HepG2 (cell line): ENCODE measurements at regions not wholly inside any gene's neighbourhood (a gene's known extent, or its start where the extent isn't known, plus 50 kb on each side); places are given as distances from the start of the nearest gene placed in this dataset.

ENCODE experiments used
- ATAC-seq: fragments of 200-7000 bp; cut with Tn5 transposase; 3 replicates; pipeline ENCODE4 v1.9.1; 2020; ENCODE audit warnings: mild to moderate bottlenecking, moderate library complexity
- BruUV-seq: library from RNA; stranded (reverse); fragments of 400-500 nt; replicated peaks from 2 replicates; lab custom pipeline; 2021; lab: Mats Ljungman, UMichigan
- CTCF ChIA-PET: fragments of 300-600 bp; formaldehyde crosslinking; extraction: SDS; loops from one replicate; lab custom pipeline; 2021; ENCODE audit warnings: low total read pairs, inconsistent platforms, low intra/inter-chr PET ratio; lab: Yijun Ruan, JAX
- POLR2A ChIA-PET: fragments of 350-600 bp; sonication (Branson Sonifier 250); formaldehyde crosslinking; loops from one replicate; lab custom pipeline; 2020; ENCODE audit warnings: antibody characterized with exemption, inconsistent platforms; lab: Yijun Ruan, JAX
- DNase-seq: peaks from one replicate; pipeline ENCODE4 v3.0.0-alpha.2; 2015; ENCODE audit warnings: low spot score
- FAIRE-seq: peaks from 3 replicates; lab custom pipeline; 2011; peaks lifted over from hg19 to GRCh38; lab: Jason Lieb, UNC
- H2AFZ ChIP-seq: one replicate; pipeline ENCODE4 v1.6.1; 2011; ENCODE audit warnings: low read length, inconsistent platforms
- H3K27ac ChIP-seq: fragments of 300-600 bp; 3 replicates; pipeline ENCODE4 v1.8.0; 2011; ENCODE audit warnings: mixed run types, mild to moderate bottlenecking, mixed read lengths, low read length, inconsistent platforms; ENCODE audit not compliant: insufficient read depth; ENCODE audit errors: extremely low read length
- H3K27me3 ChIP-seq, 2 experiments: fragments of 200-600 bp in 1 of 2; 2 replicates in 1 of 2; 3 replicates in 1 of 2; pipeline versions ENCODE4 v1.6.0 to v1.8.0; 2011; ENCODE audit warnings: low read length in 2 of 2, mild to moderate bottlenecking in 2 of 2, moderate library complexity in 2 of 2, inconsistent platforms in 1 of 2; ENCODE audit not compliant: insufficient read depth in 2 of 2, control insufficient read depth in 1 of 2
- H3K36me3 ChIP-seq, 2 experiments: fragments of 200-600 bp in 1 of 2; replicated peaks in 1 of 2; 2 replicates in 1 of 2; 3 replicates in 1 of 2; pipeline versions ENCODE4 v1.5.1 to v1.8.0; 2011; ENCODE audit warnings: low read length in 2 of 2, inconsistent platforms in 1 of 2; ENCODE audit not compliant: insufficient read depth in 2 of 2, control insufficient read depth in 1 of 2
- H3K4me1 ChIP-seq: 2 replicates; pipeline ENCODE4 v1.5.1; 2012; ENCODE audit warnings: low read length, inconsistent platforms; ENCODE audit not compliant: insufficient read depth
- H3K4me2 ChIP-seq: 2 replicates; pipeline ENCODE4 v1.6.0; 2011; ENCODE audit warnings: low read depth, low read length, inconsistent platforms
- H3K4me3 ChIP-seq, 3 experiments: fragments of 200-600 bp in 1 of 3; sonication (generic), shearing (Covaris generic) in 1 of 3; replicated peaks in 1 of 3; 2 replicates each; pipeline ENCODE4 v1.5.1; 2011 to 2016; ENCODE audit warnings: low read length in 3 of 3, inconsistent platforms in 2 of 3, low read depth in 2 of 3, mild to moderate bottlenecking in 2 of 3, control low read depth in 1 of 3, mixed read lengths in 1 of 3; ENCODE audit not compliant: insufficient read depth in 1 of 3
- H3K79me2 ChIP-seq: one replicate; pipeline ENCODE4 v1.6.1; 2011; ENCODE audit warnings: low read length, inconsistent platforms; ENCODE audit not compliant: insufficient read depth
- H3K9ac ChIP-seq: 2 replicates; pipeline ENCODE4 v1.6.0; 2011; ENCODE audit warnings: mild to moderate bottlenecking, low read depth, low read length, inconsistent platforms; ENCODE audit not compliant: insufficient read depth
- H3K9me3 ChIP-seq: 2 replicates; pipeline ENCODE4 v1.5.1; 2012; ENCODE audit warnings: mild to moderate bottlenecking, low read length
- H4K20me1 ChIP-seq: 2 replicates; pipeline ENCODE4 v1.6.0; 2011; ENCODE audit warnings: inconsistent platforms, mild to moderate bottlenecking, low read length, moderate library complexity; ENCODE audit not compliant: insufficient read depth
- ATF2 ChIP-seq: sonication (generic); formaldehyde crosslinking; IDR thresholded peaks from 2 replicates; pipeline ENCODE4 v1.4.0; 2020; ENCODE audit warnings: missing genetic modification reagents
- CBFB ChIP-seq: sonication (generic); formaldehyde crosslinking; IDR thresholded peaks from 2 replicates; pipeline ENCODE4 v1.4.0; 2020; ENCODE audit warnings: missing genetic modification reagents
- CREB1 ChIP-seq, 2 experiments: fragments of 450-650 bp in 1 of 2; IDR thresholded peaks; 2 replicates each; pipeline ENCODE4 v1.6.1; 2016 to 2017; ENCODE audit warnings: control low read depth in 1 of 2, mild to moderate bottlenecking in 1 of 2, missing compliant biosample characterization in 1 of 2, missing genetic modification characterization in 1 of 2
- EP300 ChIP-seq, 3 experiments: sonication (generic) in 1 of 3; formaldehyde crosslinking in 1 of 3; IDR thresholded peaks; 2 replicates each; pipeline versions ENCODE4 v1.5.1 to v1.6.1; 2011 to 2020; ENCODE audit warnings: low read depth in 2 of 3, low read length in 2 of 3, borderline replicate concordance in 1 of 3, improper control_type of control experiment in 1 of 3, mild to moderate bottlenecking in 1 of 3, missing genetic modification reagents in 1 of 3, moderate library complexity in 1 of 3
- HDAC6 ChIP-seq: fragments of 200-600 bp; sonication (generic); IDR thresholded peaks from 2 replicates; pipeline ENCODE4 v1.7.0; 2017; ENCODE audit warnings: mild to moderate bottlenecking, antibody characterized with exemption, low read length, low read depth
- HMGA1 ChIP-seq: sonication (generic); formaldehyde crosslinking; conservative IDR thresholded peaks from 2 replicates; pipeline ENCODE4 v1.4.0; 2020; ENCODE audit warnings: missing genetic modification reagents
- MTA1 ChIP-seq: sonication (generic); formaldehyde crosslinking; IDR thresholded peaks from 2 replicates; pipeline ENCODE4 v1.4.0; 2020; ENCODE audit warnings: missing genetic modification reagents, mild to moderate bottlenecking, borderline replicate concordance
- MTF1 ChIP-seq: sonication (generic); formaldehyde crosslinking; IDR thresholded peaks from 2 replicates; pipeline ENCODE4 v1.5.0; 2020; ENCODE audit warnings: missing genetic modification reagents
- NFRKB ChIP-seq: fragments of 450-650 bp; IDR thresholded peaks from 2 replicates; pipeline ENCODE4 v1.6.1; 2017
- NR2C2 ChIP-seq: sonication (generic); formaldehyde crosslinking; IDR thresholded peaks from 2 replicates; pipeline ENCODE4 v1.4.0; 2020; ENCODE audit warnings: missing genetic modification reagents, mild to moderate bottlenecking, moderate library complexity, borderline replicate concordance
- PAX8 ChIP-seq: sonication (generic); formaldehyde crosslinking; IDR thresholded peaks from 2 replicates; pipeline ENCODE4 v1.8.0; 2022; ENCODE audit warnings: mild to moderate bottlenecking, missing genetic modification reagents, borderline replicate concordance
- PITX1 ChIP-seq: sonication (generic); formaldehyde crosslinking; IDR thresholded peaks from 2 replicates; pipeline ENCODE4 v1.5.1; 2020; ENCODE audit warnings: mild to moderate bottlenecking, missing genetic modification reagents
- RARA ChIP-seq: IDR thresholded peaks from 2 replicates; pipeline ENCODE4 v1.6.1; 2016; ENCODE audit warnings: missing genetic modification reagents, missing compliant biosample characterization
- RBAK ChIP-seq: sonication (generic); formaldehyde crosslinking; IDR thresholded peaks from 2 replicates; pipeline ENCODE4 v1.5.1; 2020; ENCODE audit warnings: mild to moderate bottlenecking, missing genetic modification reagents
- SOX13 ChIP-seq, 3 experiments: fragments of 450-650 bp in 1 of 3; sonication (generic) in 1 of 3; formaldehyde crosslinking in 1 of 3; IDR thresholded peaks in 2 of 3; conservative IDR thresholded peaks in 1 of 3; 2 replicates each; pipeline versions ENCODE4 v1.5.0 to v1.6.1; 2016 to 2020; ENCODE audit warnings: antibody characterized with exemption in 1 of 3, mild to moderate bottlenecking in 1 of 3, missing compliant biosample characterization in 1 of 3, missing genetic modification reagents in 1 of 3, moderate library complexity in 1 of 3
- ZNF431 ChIP-seq: sonication (generic); formaldehyde crosslinking; IDR thresholded peaks from 2 replicates; pipeline ENCODE4 v1.9.0; 2022; ENCODE audit warnings: missing genetic modification reagents, low read depth, mild to moderate bottlenecking, borderline replicate concordance
- ZNF672 ChIP-seq: sonication (generic); formaldehyde crosslinking; IDR thresholded peaks from 2 replicates; pipeline ENCODE4 v1.8.1; 2022; ENCODE audit warnings: missing genetic modification reagents
- ZNF737 ChIP-seq: sonication (generic); formaldehyde crosslinking; IDR thresholded peaks from 2 replicates; pipeline ENCODE4 v1.5.0; 2020; ENCODE audit warnings: missing genetic modification reagents, mild to moderate bottlenecking, borderline replicate concordance
- WGBS: methylation state at CpG from one replicate; pipeline ENCODE4 v1.1.6; 2017; ENCODE audit warnings: low lambda C conversion rate; 5-methylcytosine and 5-hydroxymethylcytosine counted together
- in situ Hi-C: cut with HindIII; loops from 2 replicates; pipeline ENCODE4 v1.10.0; 2017; ENCODE audit warnings: low pct_unique_long_range_greater_than_20kb; ENCODE audit not compliant: extremely low pct_ligation_motif_present
- intact Hi-C: fragments of 100-400 bp; cut with micrococcal nuclease; formaldehyde crosslinking; loops from one replicate; pipeline ENCODE4 v1.10.0; 2022; ENCODE audit not compliant: unreplicated experiment
- TF ChIP-seq, protein P1 (sequence below): sonication (generic); formaldehyde crosslinking; conservative IDR thresholded peaks from 2 replicates; pipeline ENCODE4 v1.4.0; 2020; ENCODE audit warnings: missing genetic modification reagents

DNA sequence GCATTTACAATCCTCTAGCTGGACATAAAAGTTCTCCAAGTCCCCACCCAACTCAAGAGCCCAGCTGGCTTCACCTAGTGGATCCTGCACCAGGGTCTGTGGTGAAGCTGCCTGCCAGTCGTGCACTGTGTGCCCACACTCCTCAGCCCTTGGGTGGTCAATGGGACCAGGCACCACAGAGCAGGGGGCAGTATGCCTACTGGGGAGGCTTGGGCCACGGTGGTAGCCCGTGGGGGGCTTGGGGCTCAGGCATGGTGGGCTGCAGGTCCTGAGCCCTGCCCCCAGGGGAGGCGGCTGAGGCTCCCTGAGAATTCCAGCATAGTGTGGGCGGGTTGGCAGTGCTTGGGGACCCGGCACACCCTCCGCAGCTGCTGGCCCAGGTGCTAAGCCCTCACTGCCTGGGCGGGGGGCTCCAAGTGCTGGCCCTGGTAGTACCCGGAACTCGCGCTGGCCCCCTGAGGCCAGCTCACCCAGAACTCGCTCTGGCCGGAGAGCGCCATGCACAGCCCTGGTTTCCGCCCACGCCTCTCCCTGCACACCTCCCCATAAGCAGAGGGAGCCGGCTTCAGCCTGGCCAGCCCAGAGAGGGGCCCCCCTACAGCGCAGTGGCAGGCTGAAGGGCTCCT is 1473.4 kb downstream of the SUCLG1 start:
- H3K27me3 ChIP-seq, result no peaks in the 10 kb centered on the region
- BruUV-seq, result no TSS peak
- FAIRE-seq (no peak), ATAC-seq (no peak; the same call in 2 of the 3 replicates), DNase-seq (no peak)
- 60% methylated on average over 11 of the region's 18 CpGs for WGBS
- H3K9ac ChIP-seq, result no peak overlapping the region
- intact Hi-C loops (no loop called here), in situ Hi-C loops (no loop called here)
- no peak overlapping the region for H3K4me3 ChIP-seq
- no peak overlapping the region for H3K4me2 ChIP-seq
- H3K79me2 ChIP-seq, result no peaks in the 10 kb centered on the region
- no peak overlapping the region for H3K27ac ChIP-seq
- peaks cover 35% of the 10 kb centered on the region for H3K9me3 ChIP-seq
- no peaks in the 10 kb centered on the region for H3K4me1 ChIP-seq
- no peak overlapping the region for H2AFZ ChIP-seq
- H3K36me3 ChIP-seq, result no peaks in the 10 kb centered on the region
- H4K20me1 ChIP-seq, result no peaks in the 10 kb centered on the region
- TF ChIP-seq EP300 (IDR thresholded peaks at IDR 0.05; ENCODE audit: low read depth in 2 of 2, low read length in 2 of 2) (no peak), EP300 (CRISPR knock-in tag; IDR thresholded peaks at IDR 0.05; ENCODE audit: borderline replicate concordance) (no peak), HMGA1 (CRISPR knock-in tag) (no peak), MTA1 (CRISPR knock-in tag) (no peak), CBFB (no peak), RARA (CRISPR knock-in tag) (no peak), ZNF431 (no peak), NR2C2 (CRISPR knock-in tag) (no peak), ZNF672 (no peak), CREB1 (IDR thresholded peaks at IDR 0.05) (no peak), CREB1 (CRISPR knock-in tag; IDR thresholded peaks at IDR 0.05) (no peak), SOX13 (IDR thresholded peaks at IDR 0.05) (no peak), SOX13 (CRISPR knock-in tag; conservative IDR thresholded peaks at IDR 0.05 in 1 of 2, IDR thresholded peaks at IDR 0.05 in 1 of 2) (no peak), RBAK (CRISPR knock-in tag) (no peak), NFRKB (no peak), PAX8 (CRISPR knock-in tag) (no peak), PITX1 (no peak), ATF2 (CRISPR knock-in tag) (no peak), ZNF737 (no peak), MTF1 (CRISPR knock-in tag) (no peak), HDAC6 (no peak)
- TF ChIP-seq, protein P1, sequence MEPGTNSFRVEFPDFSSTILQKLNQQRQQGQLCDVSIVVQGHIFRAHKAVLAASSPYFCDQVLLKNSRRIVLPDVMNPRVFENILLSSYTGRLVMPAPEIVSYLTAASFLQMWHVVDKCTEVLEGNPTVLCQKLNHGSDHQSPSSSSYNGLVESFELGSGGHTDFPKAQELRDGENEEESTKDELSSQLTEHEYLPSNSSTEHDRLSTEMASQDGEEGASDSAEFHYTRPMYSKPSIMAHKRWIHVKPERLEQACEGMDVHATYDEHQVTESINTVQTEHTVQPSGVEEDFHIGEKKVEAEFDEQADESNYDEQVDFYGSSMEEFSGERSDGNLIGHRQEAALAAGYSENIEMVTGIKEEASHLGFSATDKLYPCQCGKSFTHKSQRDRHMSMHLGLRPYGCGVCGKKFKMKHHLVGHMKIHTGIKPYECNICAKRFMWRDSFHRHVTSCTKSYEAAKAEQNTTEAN (CRISPR knock-in tag), result no peak
- CTCF ChIA-PET, result no interaction called here
- POLR2A ChIA-PET, result no interaction called here
